ENCODE measurements at regions not wholly inside any gene's neighbourhood (a gene's known extent, or its start where the extent isn't known, plus 50 kb on each side); places are given as distances from the start of the nearest gene placed in this dataset.

DNA sequence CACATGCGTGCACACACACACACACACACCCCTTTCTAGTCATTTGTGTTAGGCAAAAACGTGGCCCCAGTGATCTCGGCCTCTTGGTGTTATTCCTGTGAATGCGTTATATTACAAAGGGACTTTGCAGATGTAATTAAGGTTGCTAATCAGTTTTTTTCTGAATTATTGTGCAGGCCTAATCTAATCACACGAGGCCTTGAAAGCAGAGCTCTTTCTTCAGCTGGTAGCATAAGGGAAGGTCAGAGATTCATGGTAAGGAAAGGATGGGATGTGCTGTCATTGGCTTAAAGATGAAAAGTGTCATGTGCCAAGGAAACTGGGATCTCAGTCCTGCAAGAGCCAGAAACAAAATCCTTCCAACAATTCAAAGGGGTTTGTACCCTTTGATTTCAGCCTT is 113.4 kb upstream of the ELAC2 start:
- no peak overlapping the region for H3K4me3 ChIP-seq
- DNase-seq, result no peak
- ATAC-seq, result no peak
- intact Hi-C loops (cut with DNase I, micrococcal nuclease), result no loop called here
- TF ChIP-seq, protein P1, sequence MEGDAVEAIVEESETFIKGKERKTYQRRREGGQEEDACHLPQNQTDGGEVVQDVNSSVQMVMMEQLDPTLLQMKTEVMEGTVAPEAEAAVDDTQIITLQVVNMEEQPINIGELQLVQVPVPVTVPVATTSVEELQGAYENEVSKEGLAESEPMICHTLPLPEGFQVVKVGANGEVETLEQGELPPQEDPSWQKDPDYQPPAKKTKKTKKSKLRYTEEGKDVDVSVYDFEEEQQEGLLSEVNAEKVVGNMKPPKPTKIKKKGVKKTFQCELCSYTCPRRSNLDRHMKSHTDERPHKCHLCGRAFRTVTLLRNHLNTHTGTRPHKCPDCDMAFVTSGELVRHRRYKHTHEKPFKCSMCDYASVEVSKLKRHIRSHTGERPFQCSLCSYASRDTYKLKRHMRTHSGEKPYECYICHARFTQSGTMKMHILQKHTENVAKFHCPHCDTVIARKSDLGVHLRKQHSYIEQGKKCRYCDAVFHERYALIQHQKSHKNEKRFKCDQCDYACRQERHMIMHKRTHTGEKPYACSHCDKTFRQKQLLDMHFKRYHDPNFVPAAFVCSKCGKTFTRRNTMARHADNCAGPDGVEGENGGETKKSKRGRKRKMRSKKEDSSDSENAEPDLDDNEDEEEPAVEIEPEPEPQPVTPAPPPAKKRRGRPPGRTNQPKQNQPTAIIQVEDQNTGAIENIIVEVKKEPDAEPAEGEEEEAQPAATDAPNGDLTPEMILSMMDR (IDR thresholded peaks at IDR 0.05), result no peak
- H3K4me1 ChIP-seq (ENCODE audit: low read depth), result no peaks in the 10 kb centered on the region
- no peaks in the 10 kb centered on the region for H3K9me3 ChIP-seq
- H3K36me3 ChIP-seq (ENCODE audit: low read depth), result no peaks in the 10 kb centered on the region

GRCh38 chr17:13129356-13129755 is 111.5 kb upstream of the ELAC2 start:
- Histone ChIP-seq H3K9me3 (no peaks in the 10 kb centered on the region), H3K36me3 (ENCODE audit: low read depth) (no peaks in the 10 kb centered on the region), H3K4me3 (no peak overlapping the region), H3K4me1 (ENCODE audit: low read depth) (no peaks in the 10 kb centered on the region)
- TF ChIP-seq, protein P1 (IDR thresholded peaks at IDR 0.05), result no peak
- intact Hi-C loops (cut with DNase I, micrococcal nuclease), result no loop called here
- DNase-seq (no peak), ATAC-seq (no peak)

- H3K4me3 ChIP-seq, result no peak overlapping the region
- no peak for DNase-seq
- intact Hi-C loops (cut with DNase I, micrococcal nuclease), result no loop called here
- no peak for ATAC-seq
- H3K36me3 ChIP-seq (ENCODE audit: low read depth), result no peaks in the 10 kb centered on the region
- no peaks in the 10 kb centered on the region for H3K4me1 ChIP-seq (ENCODE audit: low read depth)
- TF ChIP-seq, protein P1 (IDR thresholded peaks at IDR 0.05), result no peak
- H3K9me3 ChIP-seq, result no peaks in the 10 kb centered on the region
Measured at GRCh38 chr17:13128676-13129075, 110.8 kb upstream of the ELAC2 start.

GRCh38 chr17:13127921-13128602 is 110.2 kb upstream of the ELAC2 start:
- TF ChIP-seq, protein P1 (IDR thresholded peaks at IDR 0.05), result no peak
- Histone ChIP-seq H3K9me3 (no peaks in the 10 kb centered on the region), H3K4me3 (no peak overlapping the region), H3K4me1 (ENCODE audit: low read depth) (no peaks in the 10 kb centered on the region), H3K36me3 (ENCODE audit: low read depth) (no peaks in the 10 kb centered on the region)
- ATAC-seq (no peak), DNase-seq (no peak)
- intact Hi-C loops (cut with DNase I, micrococcal nuclease), result no loop called here

- H3K9me3 ChIP-seq, result no peaks in the 10 kb centered on the region
- H3K4me3 ChIP-seq, result no peak overlapping the region
- intact Hi-C loops (cut with DNase I, micrococcal nuclease), result no loop called here
- no peak for ATAC-seq
- DNase-seq, result no peak
- no peaks in the 10 kb centered on the region for H3K4me1 ChIP-seq (ENCODE audit: low read depth)
- TF ChIP-seq, protein P1 (IDR thresholded peaks at IDR 0.05), result no peak
- no peaks in the 10 kb centered on the region for H3K36me3 ChIP-seq (ENCODE audit: low read depth)
Measured at GRCh38 chr17:13120864-13121263, 103.0 kb upstream of the ELAC2 start.

GRCh38 chr17:13118311-13118710 is 100.5 kb upstream of the ELAC2 start:
- TF ChIP-seq, protein P1 (IDR thresholded peaks at IDR 0.05), result no peak
- Histone ChIP-seq H3K4me3 (no peak overlapping the region), H3K9me3 (no peaks in the 10 kb centered on the region), H3K36me3 (ENCODE audit: low read depth) (no peaks in the 10 kb centered on the region), H3K4me1 (ENCODE audit: low read depth) (no peaks in the 10 kb centered on the region)
- intact Hi-C loops (cut with DNase I, micrococcal nuclease), result no loop called here
- no peak for ATAC-seq
- no peak for DNase-seq
